H9 (cell line): ENCODE measurements at regions not wholly inside any gene's neighbourhood (a gene's known extent, or its start where the extent isn't known, plus 50 kb on each side); places are given as distances from the start of the nearest gene placed in this dataset.

ENCODE experiments used
- DNase-seq: peaks from one replicate; pipeline ENCODE4 v3.0.0-alpha.2; 2017
- H2AFZ ChIP-seq: one replicate; pipeline ENCODE4 v1.6.1; 2013; ENCODE audit warnings: mild to moderate bottlenecking, low read length, control low read depth, moderate library complexity
- H2AK5ac ChIP-seq: 2 replicates; pipeline ENCODE4 v1.6.1; 2013; ENCODE audit warnings: low read length, control low read depth, mixed read lengths; ENCODE audit not compliant: insufficient read length
- H2BK120ac ChIP-seq: one replicate; pipeline ENCODE4 v1.6.1; 2013; ENCODE audit warnings: low read depth, mild to moderate bottlenecking, low read length, control low read depth, inconsistent platforms; ENCODE audit not compliant: poor library complexity, severe bottlenecking
- H2BK12ac ChIP-seq: 2 replicates; pipeline ENCODE4 v1.6.1; 2013; ENCODE audit warnings: low read length, control low read depth, mixed read lengths, low read depth; ENCODE audit not compliant: insufficient read length
- H2BK15ac ChIP-seq: 2 replicates; pipeline ENCODE4 v1.6.1; 2013; ENCODE audit warnings: low read depth, low read length, control low read depth
- H2BK20ac ChIP-seq: one replicate; pipeline ENCODE4 v1.6.1; 2013; ENCODE audit warnings: low read depth, mild to moderate bottlenecking, low read length, control low read depth, inconsistent platforms; ENCODE audit not compliant: poor library complexity, severe bottlenecking
- H2BK5ac ChIP-seq: 2 replicates; pipeline ENCODE4 v1.6.1; 2013; ENCODE audit warnings: low read length, control low read depth, mixed read lengths; ENCODE audit not compliant: insufficient read length
- H3K14ac ChIP-seq: 2 replicates; pipeline ENCODE4 v1.6.1; 2013; ENCODE audit warnings: low read length, control low read depth; ENCODE audit not compliant: insufficient read depth
- H3K18ac ChIP-seq: 2 replicates; pipeline ENCODE4 v1.6.1; 2013; ENCODE audit warnings: low read depth, mild to moderate bottlenecking, mixed read lengths, low read length, control low read depth; ENCODE audit not compliant: insufficient read length
- H3K23ac ChIP-seq: 2 replicates; pipeline ENCODE4 v1.6.1; 2013; ENCODE audit warnings: low read length, control low read depth, mixed read lengths, low read depth; ENCODE audit not compliant: insufficient read length
- H3K23me2 ChIP-seq: 2 replicates; pipeline ENCODE4 v1.6.1; 2013; ENCODE audit warnings: low read depth, mild to moderate bottlenecking, mixed read lengths, low read length, control low read depth; ENCODE audit not compliant: insufficient read length, poor library complexity, severe bottlenecking
- H3K27ac ChIP-seq: 2 replicates; pipeline ENCODE4 v1.5.1; 2013; ENCODE audit warnings: low read length, control low read depth, mixed read lengths, low read depth; ENCODE audit not compliant: insufficient read length
- H3K27me3 ChIP-seq: 2 replicates; pipeline ENCODE4 v1.6.1; 2013; ENCODE audit warnings: low read length, control low read depth, inconsistent platforms; ENCODE audit not compliant: insufficient read depth
- H3K4ac ChIP-seq: 2 replicates; pipeline ENCODE4 v1.6.1; 2013; ENCODE audit warnings: low read depth, mild to moderate bottlenecking, control low read depth, inconsistent platforms, low read length, moderate library complexity
- H3K4me1 ChIP-seq: 2 replicates; pipeline ENCODE4 v1.6.1; 2013; ENCODE audit warnings: low read length, control low read depth, inconsistent platforms; ENCODE audit not compliant: insufficient read depth
- H3K4me2 ChIP-seq: 2 replicates; pipeline ENCODE4 v1.6.1; 2013; ENCODE audit warnings: low read length, control low read depth, mixed read lengths; ENCODE audit not compliant: insufficient read length, insufficient read depth
- H3K56ac ChIP-seq: 2 replicates; pipeline ENCODE4 v1.6.1; 2013; ENCODE audit warnings: low read depth, mild to moderate bottlenecking, mixed read lengths, low read length, control low read depth; ENCODE audit not compliant: insufficient read length
- H3K79me1 ChIP-seq: 2 replicates; pipeline ENCODE4 v1.6.1; 2013; ENCODE audit warnings: low read depth, mild to moderate bottlenecking, moderate library complexity, low read length, control low read depth, inconsistent platforms; ENCODE audit not compliant: insufficient read depth, poor library complexity, severe bottlenecking
- H3K79me2 ChIP-seq: 2 replicates; pipeline ENCODE4 v1.6.1; 2013; ENCODE audit warnings: low read length, control low read depth, inconsistent platforms; ENCODE audit not compliant: insufficient read depth
- H3K9ac ChIP-seq: 2 replicates; pipeline ENCODE4 v1.6.1; 2013; ENCODE audit warnings: low read length, control low read depth, mixed read lengths; ENCODE audit not compliant: insufficient read length; ENCODE audit errors: extremely low read depth
- H3K9me3 ChIP-seq: one replicate; pipeline ENCODE4 v1.6.1; 2013; ENCODE audit warnings: low read depth, low read length, inconsistent platforms; ENCODE audit not compliant: control insufficient read depth
- H3T11ph ChIP-seq: one replicate; pipeline ENCODE4 v1.6.1; 2013; ENCODE audit warnings: mild to moderate bottlenecking, low read length, control low read depth, inconsistent platforms
- H4K20me1 ChIP-seq: one replicate; pipeline ENCODE4 v1.6.1; 2013; ENCODE audit not compliant: control insufficient read depth, insufficient read length, insufficient read depth
- H4K5ac ChIP-seq: 2 replicates; pipeline ENCODE4 v1.6.1; 2013; ENCODE audit warnings: low read depth, mild to moderate bottlenecking, mixed read lengths, low read length, control low read depth; ENCODE audit not compliant: insufficient read length
- H4K8ac ChIP-seq: replicated peaks from 2 replicates; pipeline ENCODE4 v1.6.1; 2013; ENCODE audit warnings: low read length, control low read depth, mixed read lengths, low read depth; ENCODE audit not compliant: insufficient read length
- H4K91ac ChIP-seq: 2 replicates; pipeline ENCODE4 v1.6.1; 2013; ENCODE audit warnings: low read depth, mild to moderate bottlenecking, moderate library complexity, mixed read lengths, low read length, control low read depth; ENCODE audit not compliant: insufficient read length
- H3K27ac Mint-ChIP-seq, 3 experiments: 2 replicates in 2 of 3; 3 replicates in 1 of 3; pipeline ENCODE4 v1.8.0; 2020 to 2021; ENCODE audit warnings: mixed read lengths in 3 of 3, mild to moderate bottlenecking in 1 of 3, moderate library complexity in 1 of 3
- H3K27me3 Mint-ChIP-seq: 2 replicates; pipeline ENCODE4 v1.8.0; 2021; ENCODE audit warnings: low read depth, mild to moderate bottlenecking, moderate library complexity, mixed read lengths
- H3K36me3 Mint-ChIP-seq, 3 experiments: 2 replicates in 2 of 3; 3 replicates in 1 of 3; pipeline ENCODE4 v1.8.0; 2020 to 2021; ENCODE audit warnings: low read depth in 3 of 3, mixed read lengths in 3 of 3; ENCODE audit not compliant: insufficient read depth in 1 of 3
- H3K4me1 Mint-ChIP-seq, 2 experiments: 2 replicates each; pipeline ENCODE4 v1.8.0; 2020; ENCODE audit warnings: mixed read lengths in 2 of 2
- H3K4me3 Mint-ChIP-seq, 2 experiments: 2 replicates in 1 of 2; 3 replicates in 1 of 2; pipeline ENCODE4 v1.8.0; 2020 to 2021; ENCODE audit warnings: mild to moderate bottlenecking in 2 of 2, mixed read lengths in 2 of 2, moderate library complexity in 1 of 2
- H3K9me3 Mint-ChIP-seq, 2 experiments: 2 replicates in 1 of 2; 3 replicates in 1 of 2; pipeline ENCODE4 v1.8.0; 2020; ENCODE audit warnings: mild to moderate bottlenecking in 2 of 2, mixed read lengths in 2 of 2, moderate library complexity in 1 of 2
- WGBS: extraction: QIAGEN DNeasy Blood & Tissue Kit; methylation state at CpG from one replicate; pipeline ENCODE4 v1.1.7; 2013; ENCODE audit warnings: missing lambda C conversion rate, low lambda C conversion rate, mixed read lengths; ENCODE audit not compliant: insufficient read length; ENCODE audit errors: extremely low coverage; 5-methylcytosine and 5-hydroxymethylcytosine counted together
- TF ChIP-seq, protein P1 (sequence below): fragments of 200-600 bp; sonication (generic); conservative IDR thresholded peaks from 3 replicates; pipeline ENCODE4 v1.8.0; 2021; ENCODE audit warnings: antibody characterized with exemption, mild to moderate bottlenecking

DNA sequence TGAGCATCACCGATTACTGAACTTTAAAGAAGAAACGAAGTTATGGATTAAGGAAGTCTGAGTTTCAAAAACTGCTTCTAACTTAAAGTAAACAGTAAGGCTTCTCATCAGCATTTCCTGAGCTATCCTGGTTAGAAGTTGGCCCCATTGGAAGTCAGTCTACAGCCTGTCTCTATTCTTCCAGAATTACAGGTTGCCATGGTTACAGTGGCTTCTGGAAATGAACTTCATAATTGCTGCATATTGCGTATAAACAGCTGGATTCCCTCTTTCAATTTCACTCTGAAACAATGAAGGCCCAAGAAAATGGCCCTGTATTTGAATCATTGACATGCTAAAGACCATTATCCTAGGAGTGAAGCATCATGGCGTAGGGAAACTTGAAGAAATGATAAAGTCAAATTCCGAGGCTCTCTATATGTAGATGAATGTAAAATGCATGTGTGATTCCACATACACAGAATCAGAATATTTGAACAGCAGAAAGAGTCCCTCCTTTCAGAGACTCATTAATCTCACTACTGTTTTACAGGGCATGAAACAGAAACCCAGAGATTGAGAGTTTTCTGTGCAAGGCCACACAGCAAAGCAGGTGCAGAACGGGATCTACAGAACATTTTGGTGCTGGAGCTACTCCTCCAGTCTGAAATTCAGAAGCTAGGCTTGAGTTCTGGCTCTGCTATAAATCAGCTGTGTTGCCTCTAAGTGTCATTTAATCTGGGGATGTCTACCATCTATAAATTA is 856.4 kb upstream of the CELF4 start:
- Histone ChIP-seq H3K79me2 (no peaks in the 10 kb centered on the region), H3K14ac (no peak overlapping the region), H3K27ac (no peak overlapping the region), H2BK15ac (no peak overlapping the region), H3K4me1 (0 out of 2 replicates have a peak, but pooled peaks cover under 1% of the 10 kb centered on the region), H3K4me2 (no peak overlapping the region), H3K9me3 (no peaks in the 10 kb centered on the region), H3K23ac (no peak overlapping the region), H3K23me2 (no peaks in the 10 kb centered on the region), H3K18ac (no peak overlapping the region), H4K8ac (no peak overlapping the region), H3K4ac (no peak overlapping the region), H2BK12ac (no peak overlapping the region), H3K56ac (no peak overlapping the region), H2BK120ac (no peak overlapping the region), H3K79me1 (no peaks in the 10 kb centered on the region), H2AK5ac (no peak overlapping the region), H3T11ph (no peak overlapping the region), H4K20me1 (no peaks in the 10 kb centered on the region), H2BK20ac (no peak overlapping the region), H2BK5ac (no peak overlapping the region), H2AFZ (no peak overlapping the region), H4K91ac (no peak overlapping the region), H4K5ac (no peak overlapping the region), H3K27me3 (no peaks in the 10 kb centered on the region), H3K9ac (no peak overlapping the region)
- H3K9me3 Mint-ChIP-seq, result no peaks in the 10 kb centered on the region
- H3K4me1 Mint-ChIP-seq, result peaks cover 17 to 24% of the 10 kb centered on the region in 2 experiments
- H3K4me3 Mint-ChIP-seq, result no peak overlapping the region
- WGBS, result no CpG with 5 or more reads among the region's 6 CpGs
- H3K27ac Mint-ChIP-seq, result no peak overlapping the region
- TF ChIP-seq, protein P1, sequence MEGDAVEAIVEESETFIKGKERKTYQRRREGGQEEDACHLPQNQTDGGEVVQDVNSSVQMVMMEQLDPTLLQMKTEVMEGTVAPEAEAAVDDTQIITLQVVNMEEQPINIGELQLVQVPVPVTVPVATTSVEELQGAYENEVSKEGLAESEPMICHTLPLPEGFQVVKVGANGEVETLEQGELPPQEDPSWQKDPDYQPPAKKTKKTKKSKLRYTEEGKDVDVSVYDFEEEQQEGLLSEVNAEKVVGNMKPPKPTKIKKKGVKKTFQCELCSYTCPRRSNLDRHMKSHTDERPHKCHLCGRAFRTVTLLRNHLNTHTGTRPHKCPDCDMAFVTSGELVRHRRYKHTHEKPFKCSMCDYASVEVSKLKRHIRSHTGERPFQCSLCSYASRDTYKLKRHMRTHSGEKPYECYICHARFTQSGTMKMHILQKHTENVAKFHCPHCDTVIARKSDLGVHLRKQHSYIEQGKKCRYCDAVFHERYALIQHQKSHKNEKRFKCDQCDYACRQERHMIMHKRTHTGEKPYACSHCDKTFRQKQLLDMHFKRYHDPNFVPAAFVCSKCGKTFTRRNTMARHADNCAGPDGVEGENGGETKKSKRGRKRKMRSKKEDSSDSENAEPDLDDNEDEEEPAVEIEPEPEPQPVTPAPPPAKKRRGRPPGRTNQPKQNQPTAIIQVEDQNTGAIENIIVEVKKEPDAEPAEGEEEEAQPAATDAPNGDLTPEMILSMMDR, result no peak
- DNase-seq, result no peak
- 0 out of 7 replicates have a peak, but pooled peaks cover 0 to 2% (median 0%) of the 10 kb centered on the region in 3 experiments for H3K36me3 Mint-ChIP-seq
- no peaks in the 10 kb centered on the region for H3K27me3 Mint-ChIP-seq
